Right cardiac atrium (tissue), 5 donors: ENCODE measurements at regions not wholly inside any gene's neighbourhood (a gene's known extent, or its start where the extent isn't known, plus 50 kb on each side); places are given as distances from the start of the nearest gene placed in this dataset.
A peak's percentile ranks its signal among the peaks of the same experiment; 100 is the strongest.

ENCODE experiments used
- ATAC-seq, 2 donors: fragments of 200-7000 bp; cut with Tn5 transposase; one replicate each; pipeline versions ENCODE4 v1.8.0 to v1.9.1; 2020; ENCODE audit warnings: moderate library complexity in 2 of 2, mild to moderate bottlenecking in 1 of 2
- DNase-seq, 3 donors: peaks; one replicate each; pipeline ENCODE4 v3.0.0-alpha.2; 2020
- H3K27ac ChIP-seq: one replicate; pipeline ENCODE4 v1.5.1; 2013; ENCODE audit warnings: mild to moderate bottlenecking, low read length, control low read depth, moderate library complexity
- H3K27me3 ChIP-seq: one replicate; pipeline ENCODE4 v1.6.1; 2013; ENCODE audit not compliant: control insufficient read depth, insufficient read depth
- H3K4me1 ChIP-seq: one replicate; pipeline ENCODE4 v1.6.1; 2013; ENCODE audit warnings: low read length; ENCODE audit not compliant: control insufficient read depth, insufficient read depth
- H3K4me3 ChIP-seq: one replicate; pipeline ENCODE4 v1.5.1; 2013; ENCODE audit warnings: low read length, control low read depth
- H3K9me3 ChIP-seq: one replicate; pipeline ENCODE4 v1.6.1; 2013; ENCODE audit warnings: low read length; ENCODE audit not compliant: control insufficient read depth
- WGBS: extraction: QIAGEN DNeasy Blood & Tissue Kit; methylation state at CpG from one replicate; pipeline ENCODE4 v1.1.7; 2013; 5-methylcytosine and 5-hydroxymethylcytosine counted together
- intact Hi-C, 4 donors: fragments of 100-400 bp; cut with DNase I; formaldehyde crosslinking; loops; one replicate each; pipeline versions ENCODE4 v1.11.0 to v1.14.0; 2022 to 2023
- donor health status: healthy with polysubstance abuse.
- donor health status: DM: no; HTN: yes; CAD: no.
- donor health status: DM: no; HTN: no; CAD: no.
- donor health status: DM: no; HTN: yes; CAD: no; lungs with severe emphysema.
- donor health status: DM: yes; HTN: yes; CAD: no.

DNA sequence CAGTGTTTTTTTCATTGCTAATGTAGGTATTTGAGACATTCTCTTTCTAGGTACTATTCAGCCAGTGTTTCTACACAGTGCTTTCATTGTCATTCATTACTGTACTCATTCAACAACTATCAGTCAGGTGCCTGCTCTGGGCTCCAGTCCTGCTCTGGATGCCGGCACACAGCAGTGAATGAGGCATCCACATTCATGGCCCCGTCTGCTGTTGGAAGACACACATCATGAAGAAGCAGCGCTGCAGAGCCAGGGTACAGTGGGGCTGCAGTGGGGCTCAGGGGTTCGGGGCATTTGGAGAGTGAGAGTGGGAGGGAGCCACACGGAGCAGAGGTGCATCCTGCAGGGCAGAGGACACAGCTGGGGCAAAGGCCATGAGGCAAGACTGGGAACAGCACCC lies 737.2 kb upstream of the RAB6C start:
- Histone ChIP-seq H3K27me3 (no peaks in the 10 kb centered on the region), H3K4me1 (no peaks in the 10 kb centered on the region), H3K27ac (no peak overlapping the region), H3K9me3 (no peaks in the 10 kb centered on the region), H3K4me3 (no peak overlapping the region)
- intact Hi-C loops, result no loop called here
- ATAC-seq, result no peak
- 84% methylated on average over 5 of the region's 5 CpGs for WGBS
- no peak for DNase-seq

GRCh38 chr2:129247751-129248150 lies 731.7 kb upstream of the RAB6C start:
- no peak overlapping the region for H3K27ac ChIP-seq
- no peaks in the 10 kb centered on the region for H3K9me3 ChIP-seq
- DNase-seq, result no peak
- ATAC-seq, result no peak
- no peaks in the 10 kb centered on the region for H3K4me1 ChIP-seq
- intact Hi-C loops, result no loop called here
- 90% methylated on average over 3 of the region's 3 CpGs for WGBS
- no peak overlapping the region for H3K4me3 ChIP-seq
- no peaks in the 10 kb centered on the region for H3K27me3 ChIP-seq

- Histone ChIP-seq H3K27me3 (no peaks in the 10 kb centered on the region), H3K27ac (no peak overlapping the region), H3K4me3 (no peak overlapping the region), H3K4me1 (no peaks in the 10 kb centered on the region), H3K9me3 (no peaks in the 10 kb centered on the region)
- intact Hi-C loops, result no loop called here
- DNase-seq (no peak), ATAC-seq (peak in 1 of 2 donors; percentile 58)
These were observed 731.3 kb upstream of the RAB6C start for GRCh38 chr2:129248198-129248597.

DNA sequence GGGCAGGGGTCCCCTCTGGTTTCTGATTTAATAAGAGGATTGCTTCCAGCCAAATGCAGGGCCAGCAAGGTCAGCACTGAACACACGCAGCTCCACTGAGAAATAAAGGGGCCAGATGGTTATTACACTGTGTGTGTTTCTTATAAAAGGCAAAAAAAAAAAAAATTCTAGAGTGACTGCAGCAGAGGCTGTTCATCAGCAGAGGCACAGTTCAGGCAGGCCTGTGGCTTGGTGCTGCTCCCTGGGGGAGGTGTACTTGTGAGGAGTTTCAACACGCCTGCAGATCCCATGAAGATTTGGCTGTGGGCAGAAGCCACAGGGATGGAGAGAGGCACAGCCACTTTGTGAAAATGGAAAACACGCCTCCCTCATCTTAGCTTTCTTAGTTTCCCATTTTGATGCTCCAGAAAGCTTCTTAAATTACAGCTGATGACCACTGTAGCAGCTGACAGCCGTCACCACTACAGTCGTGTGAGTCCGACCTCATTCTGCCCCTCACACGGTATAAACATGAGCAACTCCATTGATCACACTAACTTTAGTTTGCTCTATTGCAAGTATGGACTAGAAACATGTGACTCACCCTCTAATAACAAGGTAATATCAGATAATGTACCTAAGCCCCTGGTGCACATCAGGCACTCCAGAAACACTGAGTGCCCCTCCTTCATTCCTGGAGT lies 726.5 kb upstream of the RAB6C start:
- WGBS, result 67% methylated on average over 7 of the region's 7 CpGs
- H3K9me3 ChIP-seq, result no peaks in the 10 kb centered on the region
- no peaks in the 10 kb centered on the region for H3K27me3 ChIP-seq
- intact Hi-C loops, result loop anchor here in 1 of 4 donors (10.0 kb wide), 1 partner anchor 518 kb away; no protein-coding TSS in a partner anchor
- ATAC-seq (no peak), DNase-seq (no peak)
- H3K27ac ChIP-seq, result no peak overlapping the region
- no peaks in the 10 kb centered on the region for H3K4me1 ChIP-seq
- H3K4me3 ChIP-seq, result no peak overlapping the region

DNA sequence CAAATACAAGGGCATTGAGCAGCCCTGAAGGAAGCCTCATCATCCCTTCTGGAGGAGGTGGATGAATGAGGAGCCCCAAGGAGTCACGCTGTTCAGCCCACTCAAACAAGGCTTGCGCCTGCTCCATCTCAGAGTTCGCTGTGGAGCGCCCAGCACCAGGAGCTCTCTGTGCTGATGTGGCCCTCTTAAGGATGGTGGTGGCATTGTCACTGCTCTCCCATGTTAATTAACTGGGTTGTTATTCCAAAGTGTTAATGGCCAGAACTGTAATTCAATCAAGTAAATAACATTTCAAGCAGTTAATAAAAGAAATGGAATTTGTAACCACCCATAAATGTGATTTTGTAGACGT lies 726.0 kb upstream of the RAB6C start:
- DNase-seq (peak in 2 of 3 donors; percentile 22 to 66), ATAC-seq (peak; percentile 68 to 76)
- H3K9me3 ChIP-seq, result no peaks in the 10 kb centered on the region
- H3K4me1 ChIP-seq, result no peaks in the 10 kb centered on the region
- no peak overlapping the region for H3K27ac ChIP-seq
- no peaks in the 10 kb centered on the region for H3K27me3 ChIP-seq
- WGBS, result 35% methylated on average over 5 of the region's 5 CpGs
- H3K4me3 ChIP-seq, result no peak overlapping the region
- intact Hi-C loops, result loop anchor here in 1 of 4 donors (10.0 kb wide), 1 partner anchor 519 kb away; no protein-coding TSS in a partner anchor

GRCh38 chr2:129254718-129255117 lies 724.7 kb upstream of the RAB6C start:
- Histone ChIP-seq H3K27me3 (no peaks in the 10 kb centered on the region), H3K4me3 (no peak overlapping the region), H3K4me1 (no peaks in the 10 kb centered on the region), H3K9me3 (no peaks in the 10 kb centered on the region), H3K27ac (no peak overlapping the region)
- ATAC-seq (no peak), DNase-seq (no peak)
- WGBS, result 88% methylated on average over 5 of the region's 5 CpGs
- intact Hi-C loops, result loop anchor here in 1 of 4 donors (10.0 kb wide), 1 partner anchor 520 kb away; no protein-coding TSS in a partner anchor

DNA sequence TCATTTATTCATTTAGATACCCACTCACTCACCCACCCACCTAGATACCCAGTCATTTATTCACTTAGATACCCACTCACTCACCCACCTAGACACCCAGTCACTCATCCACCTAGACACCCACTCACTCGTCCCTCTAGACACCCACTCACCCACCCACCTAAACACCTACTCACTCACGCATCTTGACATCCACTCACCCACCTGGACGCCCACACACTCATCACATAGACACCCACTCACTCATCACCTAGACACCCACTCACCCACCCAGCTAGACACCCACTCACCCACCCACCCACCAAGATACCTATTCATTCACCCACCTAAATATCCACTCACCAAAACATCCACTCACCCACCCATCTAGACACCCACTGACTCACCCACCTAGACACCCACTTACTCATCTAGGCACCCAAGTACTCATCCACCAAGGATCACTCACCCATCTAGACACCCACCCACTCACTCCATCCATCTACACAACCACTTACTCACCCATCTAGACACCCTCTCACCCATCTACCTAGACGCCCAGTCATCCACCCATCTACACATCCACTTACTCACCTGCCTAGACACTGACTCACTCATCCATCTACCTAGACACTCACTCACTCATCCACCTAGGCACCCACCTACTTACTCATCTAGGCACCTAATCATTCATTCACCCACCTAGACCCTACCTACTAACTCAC lies 723.7 kb upstream of the RAB6C start:
- 85% methylated on average over 4 of the region's 4 CpGs for WGBS
- H3K4me3 ChIP-seq, result no peak overlapping the region
- no peaks in the 10 kb centered on the region for H3K4me1 ChIP-seq
- intact Hi-C loops, result loop anchor here in 1 of 4 donors (10.0 kb wide), 1 partner anchor 521 kb away; no protein-coding TSS in a partner anchor
- H3K9me3 ChIP-seq, result no peaks in the 10 kb centered on the region
- DNase-seq (no peak), ATAC-seq (no peak)
- H3K27ac ChIP-seq, result no peak overlapping the region
- no peaks in the 10 kb centered on the region for H3K27me3 ChIP-seq

- 68% methylated on average over 2 of the region's 2 CpGs for WGBS
- intact Hi-C loops, result loop anchor here in 1 of 4 donors (10.0 kb wide), 1 partner anchor 522 kb away; no protein-coding TSS in a partner anchor
- Histone ChIP-seq H3K4me3 (no peak overlapping the region), H3K4me1 (no peaks in the 10 kb centered on the region), H3K27me3 (no peaks in the 10 kb centered on the region), H3K27ac (no peak overlapping the region), H3K9me3 (no peaks in the 10 kb centered on the region)
- DNase-seq (no peak), ATAC-seq (no peak)
These were observed 722.8 kb upstream of the RAB6C start for GRCh38 chr2:129256642-129257041.

- H3K4me3 ChIP-seq, result no peak overlapping the region
- H3K9me3 ChIP-seq, result no peaks in the 10 kb centered on the region
- H3K27ac ChIP-seq, result no peak overlapping the region
- DNase-seq, result no peak
- no peaks in the 10 kb centered on the region for H3K4me1 ChIP-seq
- intact Hi-C loops, result no loop called here
- no peaks in the 10 kb centered on the region for H3K27me3 ChIP-seq
- no peak for ATAC-seq
These were observed 716.5 kb upstream of the RAB6C start for GRCh38 chr2:129262934-129263333.

- no peaks in the 10 kb centered on the region for H3K27me3 ChIP-seq
- H3K9me3 ChIP-seq, result no peaks in the 10 kb centered on the region
- no peaks in the 10 kb centered on the region for H3K4me1 ChIP-seq
- ATAC-seq (no peak), DNase-seq (no peak)
- H3K4me3 ChIP-seq, result no peak overlapping the region
- H3K27ac ChIP-seq, result no peak overlapping the region
- intact Hi-C loops, result no loop called here
These were observed 715.5 kb upstream of the RAB6C start for GRCh38 chr2:129263939-129264338.

GRCh38 chr2:129267559-129267958 lies 711.9 kb upstream of the RAB6C start:
- Histone ChIP-seq H3K4me3 (no peak overlapping the region), H3K9me3 (no peaks in the 10 kb centered on the region), H3K27me3 (no peaks in the 10 kb centered on the region), H3K27ac (no peak overlapping the region), H3K4me1 (no peaks in the 10 kb centered on the region)
- DNase-seq (no peak), ATAC-seq (no peak)
- intact Hi-C loops, result no loop called here
